ENCODE measurements at regions not wholly inside any gene's neighbourhood (a gene's known extent, or its start where the extent isn't known, plus 50 kb on each side); places are given as distances from the start of the nearest gene placed in this dataset.

DNA sequence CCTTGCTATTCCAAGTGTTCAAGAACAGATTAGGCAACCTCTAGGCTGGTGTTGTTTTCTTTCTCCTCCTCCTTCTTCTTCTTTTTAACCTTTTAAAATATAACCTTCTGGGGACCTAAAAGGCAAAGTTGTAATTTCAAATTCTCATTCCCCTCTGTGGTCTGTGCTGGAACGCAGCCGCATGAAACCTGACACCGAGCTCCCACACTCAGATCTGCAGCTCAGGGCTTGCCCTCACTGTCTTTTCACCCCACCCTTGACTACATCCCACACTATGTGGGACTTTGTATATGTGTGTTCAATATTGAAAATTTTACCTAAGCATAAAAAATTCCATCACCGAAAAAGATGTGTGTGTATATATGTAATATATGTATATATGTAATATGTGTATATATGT, 62.0 kb upstream of the ARHGAP42 start:
- no peaks in the 10 kb centered on the region for H3K27me3 ChIP-seq (ENCODE audit: control insufficient read depth, insufficient read depth, low read length)
- no peaks in the 10 kb centered on the region for H3K4me1 ChIP-seq (ENCODE audit: control insufficient read depth, low read depth, low read length)
- H3K27ac ChIP-seq (ENCODE audit: low read length) = no peak overlapping the region

DNA sequence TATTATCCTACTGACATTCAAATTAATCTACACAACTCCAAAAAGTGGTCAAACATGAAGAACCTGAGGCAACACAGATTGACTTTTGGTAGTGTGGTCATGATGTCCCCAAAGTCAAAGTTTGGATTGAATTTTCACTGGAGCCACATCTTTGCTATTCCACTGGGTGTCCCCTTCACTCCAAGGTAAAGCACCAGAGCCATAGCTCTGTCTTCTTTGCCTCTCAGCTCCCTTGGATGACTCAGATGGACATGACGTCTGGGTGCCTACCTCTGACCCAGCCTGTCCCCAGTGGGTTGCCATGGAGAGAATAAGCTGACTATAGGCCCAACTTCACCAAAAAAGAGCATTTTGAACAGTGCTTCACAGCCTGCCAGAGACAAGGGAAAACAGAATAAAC, 57.4 kb upstream of the ARHGAP42 start:
- Histone ChIP-seq H3K27ac (ENCODE audit: low read length) (no peak overlapping the region), H3K36me3 (ENCODE audit: control insufficient read depth, low read depth, low read length) (no peaks in the 10 kb centered on the region), H3K4me1 (ENCODE audit: control insufficient read depth, low read depth, low read length) (no peaks in the 10 kb centered on the region), H3K9me3 (ENCODE audit: control insufficient read depth, low read depth, low read length) (no peaks in the 10 kb centered on the region), H3K4me3 (ENCODE audit: low read length) (no peak overlapping the region), H3K27me3 (ENCODE audit: control insufficient read depth, insufficient read depth, low read length) (no peaks in the 10 kb centered on the region), H3K9ac (ENCODE audit: low read length) (no peak overlapping the region)

More for the DNA sequence above, 62.0 kb upstream of the ARHGAP42 start:
- peaks cover 8% of the 10 kb centered on the region for H3K9me3 ChIP-seq (ENCODE audit: control insufficient read depth, low read depth, low read length)
- H3K4me3 ChIP-seq (ENCODE audit: low read length) = no peak overlapping the region
- no peak overlapping the region for H3K9ac ChIP-seq (ENCODE audit: low read length)
- no peaks in the 10 kb centered on the region for H3K36me3 ChIP-seq (ENCODE audit: control insufficient read depth, low read depth, low read length)

- no peak overlapping the region for H3K4me3 ChIP-seq (ENCODE audit: low read length)
- no peaks in the 10 kb centered on the region for H3K4me1 ChIP-seq (ENCODE audit: control insufficient read depth, low read depth, low read length)
- H3K36me3 ChIP-seq (ENCODE audit: control insufficient read depth, low read depth, low read length) = no peaks in the 10 kb centered on the region
- no peaks in the 10 kb centered on the region for H3K9me3 ChIP-seq (ENCODE audit: control insufficient read depth, low read depth, low read length)
- H3K9ac ChIP-seq (ENCODE audit: low read length) = no peak overlapping the region
- H3K27me3 ChIP-seq (ENCODE audit: control insufficient read depth, insufficient read depth, low read length) = no peaks in the 10 kb centered on the region
- no peak overlapping the region for H3K27ac ChIP-seq (ENCODE audit: low read length)
Measured at GRCh38 chr11:100630898-100631297, 56.2 kb upstream of the ARHGAP42 start.

DNA sequence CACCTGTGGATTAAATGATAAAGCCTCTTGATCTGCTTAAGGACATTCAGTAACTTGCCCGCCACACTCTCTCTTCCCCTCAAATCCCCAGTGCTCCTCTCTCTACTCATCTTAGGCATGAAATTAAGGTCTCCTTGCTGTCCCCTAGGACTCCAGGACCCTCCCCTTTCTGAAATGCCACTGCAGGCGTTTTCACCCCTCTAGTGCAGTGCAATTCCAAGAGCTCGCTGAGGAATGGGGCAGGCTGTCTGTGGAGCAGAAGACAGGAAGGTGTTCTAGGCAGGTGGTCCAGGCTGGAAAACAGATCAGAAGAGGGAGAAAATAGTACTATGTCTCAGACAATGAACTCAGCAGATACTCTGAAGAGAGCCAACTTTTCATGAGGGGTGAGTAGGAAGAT, 55.8 kb upstream of the ARHGAP42 start:
- H3K27me3 ChIP-seq (ENCODE audit: control insufficient read depth, insufficient read depth, low read length) = no peaks in the 10 kb centered on the region
- no peaks in the 10 kb centered on the region for H3K36me3 ChIP-seq (ENCODE audit: control insufficient read depth, low read depth, low read length)
- no peak overlapping the region for H3K9ac ChIP-seq (ENCODE audit: low read length)
- no peak overlapping the region for H3K27ac ChIP-seq (ENCODE audit: low read length)
- no peak overlapping the region for H3K4me3 ChIP-seq (ENCODE audit: low read length)
- H3K4me1 ChIP-seq (ENCODE audit: control insufficient read depth, low read depth, low read length) = no peaks in the 10 kb centered on the region
- no peaks in the 10 kb centered on the region for H3K9me3 ChIP-seq (ENCODE audit: control insufficient read depth, low read depth, low read length)

DNA sequence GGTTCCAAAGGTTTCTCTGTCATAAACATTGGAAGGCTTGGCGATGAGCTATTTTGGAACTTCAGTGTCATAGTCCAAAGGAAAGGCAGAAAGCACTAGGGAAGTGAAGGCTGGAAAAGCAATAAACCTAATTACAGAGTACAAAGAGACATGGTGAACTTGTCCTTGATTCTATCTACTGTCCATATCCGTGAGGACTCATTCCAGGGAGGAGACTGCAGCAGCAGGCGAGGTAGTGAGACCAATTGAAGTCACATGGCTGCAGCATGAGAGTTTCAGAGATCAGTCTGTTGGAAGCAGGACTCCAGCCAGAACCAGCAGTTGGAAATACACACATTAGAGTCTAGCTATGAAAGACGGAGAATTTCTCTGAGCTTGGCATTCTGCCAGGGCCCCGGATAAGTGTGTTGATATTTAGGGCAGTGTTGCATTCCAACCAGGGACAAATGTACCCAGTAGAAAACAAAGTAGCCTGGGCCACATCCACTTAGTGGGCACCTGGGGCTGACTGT, 54.1 kb upstream of the ARHGAP42 start:
- Histone ChIP-seq H3K9ac (ENCODE audit: low read length) (no peak overlapping the region), H3K9me3 (ENCODE audit: control insufficient read depth, low read depth, low read length) (no peaks in the 10 kb centered on the region), H3K4me1 (ENCODE audit: control insufficient read depth, low read depth, low read length) (no peaks in the 10 kb centered on the region), H3K4me3 (ENCODE audit: low read length) (no peak overlapping the region), H3K27me3 (ENCODE audit: control insufficient read depth, insufficient read depth, low read length) (no peaks in the 10 kb centered on the region), H3K36me3 (ENCODE audit: control insufficient read depth, low read depth, low read length) (no peaks in the 10 kb centered on the region), H3K27ac (ENCODE audit: low read length) (no peak overlapping the region)

- Histone ChIP-seq H3K36me3 (ENCODE audit: control insufficient read depth, low read depth, low read length) (no peaks in the 10 kb centered on the region), H3K27me3 (ENCODE audit: control insufficient read depth, insufficient read depth, low read length) (no peaks in the 10 kb centered on the region), H3K4me3 (ENCODE audit: low read length) (no peak overlapping the region), H3K4me1 (ENCODE audit: control insufficient read depth, low read depth, low read length) (peaks cover 10% of the 10 kb centered on the region), H3K9me3 (ENCODE audit: control insufficient read depth, low read depth, low read length) (no peaks in the 10 kb centered on the region), H3K9ac (ENCODE audit: low read length) (no peak overlapping the region), H3K27ac (ENCODE audit: low read length) (no peak overlapping the region)
Measured at GRCh38 chr11:100635194-100635593, 51.9 kb upstream of the ARHGAP42 start.

- H3K27ac ChIP-seq (ENCODE audit: low read length) = no peak overlapping the region
- no peaks in the 10 kb centered on the region for H3K36me3 ChIP-seq (ENCODE audit: control insufficient read depth, low read depth, low read length)
- H3K4me1 ChIP-seq (ENCODE audit: control insufficient read depth, low read depth, low read length) = peaks cover 10% of the 10 kb centered on the region
- H3K27me3 ChIP-seq (ENCODE audit: control insufficient read depth, insufficient read depth, low read length) = no peaks in the 10 kb centered on the region
- H3K9me3 ChIP-seq (ENCODE audit: control insufficient read depth, low read depth, low read length) = no peaks in the 10 kb centered on the region
- no peak overlapping the region for H3K9ac ChIP-seq (ENCODE audit: low read length)
- H3K4me3 ChIP-seq (ENCODE audit: low read length) = no peak overlapping the region
Measured at GRCh38 chr11:100636536-100636935, 50.6 kb upstream of the ARHGAP42 start.
